ENCODE measurements at regions not wholly inside any gene's neighbourhood (a gene's known extent, or its start where the extent isn't known, plus 50 kb on each side); places are given as distances from the start of the nearest gene placed in this dataset.

- H3K4me3 Mint-ChIP-seq: no peak overlapping the region
- ChIA-PET POLR2A (no interaction called here), CTCF (no interaction called here)
Observed at GRCh38 chr12:46049665-46050064, 59.3 kb upstream of the SCAF11 start.

GRCh38 chr12:46046436-46046835, 56.1 kb upstream of the SCAF11 start:
- intact Hi-C loops (cut with DNase I, micrococcal nuclease): no loop called here
- DNase-seq: no peak
- no peak overlapping the region for H3K4me3 Mint-ChIP-seq
- peaks cover 8% of the 10 kb centered on the region for H3K36me3 Mint-ChIP-seq (ENCODE audit: low read depth)
- H3K9me3 Mint-ChIP-seq (ENCODE audit: low read depth): peaks cover 38% of the 10 kb centered on the region
- ChIA-PET POLR2A (no interaction called here), CTCF (no interaction called here)
- H3K4me1 Mint-ChIP-seq: no peaks in the 10 kb centered on the region
- no peak for ATAC-seq
- no peak overlapping the region for H3K27ac Mint-ChIP-seq
- H3K27me3 Mint-ChIP-seq: peaks cover 10% of the 10 kb centered on the region

More at GRCh38 chr12:46049665-46050064, 59.3 kb upstream of the SCAF11 start:
- Mint-ChIP-seq H3K9me3 (ENCODE audit: low read depth) (peaks cover 39% of the 10 kb centered on the region), H3K27ac (no peak overlapping the region), H3K27me3 (peaks cover 15% of the 10 kb centered on the region), H3K36me3 (ENCODE audit: low read depth) (peaks cover 8% of the 10 kb centered on the region), H3K4me1 (no peaks in the 10 kb centered on the region)
- DNase-seq: no peak
- ATAC-seq: no peak
- intact Hi-C loops (cut with DNase I, micrococcal nuclease): no loop called here

DNA sequence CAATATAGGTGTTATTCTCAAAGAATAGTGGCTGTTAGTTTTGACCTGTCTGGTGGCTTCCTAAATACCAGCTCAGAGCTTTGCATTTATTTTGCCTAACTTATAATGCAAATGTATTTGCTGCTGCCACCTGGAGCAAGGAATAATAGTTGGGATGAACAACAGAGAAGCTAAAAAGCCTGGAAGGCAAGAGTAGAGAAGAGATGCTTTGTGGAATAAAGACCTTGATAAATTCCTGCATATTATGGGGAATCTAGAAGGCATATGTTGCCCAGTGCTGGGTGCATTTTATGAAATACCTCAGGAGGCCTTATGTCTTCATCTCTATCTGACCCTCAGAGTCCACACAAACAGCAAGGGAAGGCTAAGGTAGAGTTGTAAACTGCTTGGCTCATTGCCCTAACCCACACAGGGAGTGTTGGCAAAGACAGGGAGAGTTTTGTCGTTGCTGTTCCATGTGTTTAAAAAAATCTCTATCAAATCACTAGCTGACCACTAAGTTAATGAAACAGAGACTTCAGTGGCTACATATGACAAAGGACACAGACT, 53.7 kb upstream of the SCAF11 start:
- DNase-seq (no peak), ATAC-seq (no peak)
- POLR2A ChIA-PET: interaction anchor here (0.6 kb wide), 1 partner anchor 383 kb away, joined by 3 read pairs; no protein-coding TSS in a partner anchor
- H3K36me3 Mint-ChIP-seq (ENCODE audit: low read depth): peaks cover 8% of the 10 kb centered on the region
- intact Hi-C loops (cut with DNase I, micrococcal nuclease): no loop called here
- no peak overlapping the region for H3K27ac Mint-ChIP-seq
- H3K4me3 Mint-ChIP-seq: no peak overlapping the region
- H3K9me3 Mint-ChIP-seq (ENCODE audit: low read depth): peaks cover 22% of the 10 kb centered on the region
- peaks cover 9% of the 10 kb centered on the region for H3K27me3 Mint-ChIP-seq
- CTCF ChIA-PET: interaction anchor here (0.5 to 1.5 kb wide), 2 partner anchors 14 to 745 kb away, joined by 3 to 5 read pairs; no protein-coding TSS in a partner anchor
- H3K4me1 Mint-ChIP-seq: no peaks in the 10 kb centered on the region
